HEK293T (cell line): ENCODE measurements at regions not wholly inside any gene's neighbourhood (a gene's known extent, or its start where the extent isn't known, plus 50 kb on each side); places are given as distances from the start of the nearest gene placed in this dataset.

ENCODE experiments used
- BHLHE40 ChIP-seq: fragments of 450-650 bp; IDR thresholded peaks from 2 replicates; pipeline ENCODE4 v1.6.1; 2016; ENCODE audit warnings: mild to moderate bottlenecking, moderate library complexity, borderline replicate concordance
- CTBP1 ChIP-seq: fragments of 450-650 bp; IDR thresholded peaks from 2 replicates; pipeline ENCODE4 v1.6.1; 2016; ENCODE audit warnings: borderline replicate concordance
- FOXA1 ChIP-seq: fragments of 450-650 bp; IDR thresholded peaks from 2 replicates; pipeline ENCODE4 v1.6.1; 2016; ENCODE audit warnings: mild to moderate bottlenecking
- FOXK2 ChIP-seq: fragments of 450-650 bp; IDR thresholded peaks from 2 replicates; pipeline ENCODE4 v1.6.1; 2016; ENCODE audit warnings: mild to moderate bottlenecking
- FOXM1 ChIP-seq: fragments of 450-650 bp; IDR thresholded peaks from 2 replicates; pipeline ENCODE4 v1.6.1; 2017; ENCODE audit warnings: mild to moderate bottlenecking, borderline replicate concordance
- HDGF ChIP-seq: fragments of 450-650 bp; IDR thresholded peaks from 2 replicates; pipeline ENCODE4 v1.6.1; 2017; ENCODE audit warnings: antibody characterized with exemption, borderline replicate concordance
- L3MBTL2 ChIP-seq: fragments of 450-650 bp; conservative IDR thresholded peaks from 2 replicates; pipeline ENCODE4 v1.6.1; 2016; ENCODE audit warnings: mild to moderate bottlenecking
- LEF1 ChIP-seq: fragments of 450-650 bp; IDR thresholded peaks from 2 replicates; pipeline ENCODE4 v1.6.1; 2017; ENCODE audit warnings: mild to moderate bottlenecking, borderline replicate concordance
- NFRKB ChIP-seq: fragments of 450-650 bp; IDR thresholded peaks from 2 replicates; pipeline ENCODE4 v1.6.1; 2016; ENCODE audit warnings: mild to moderate bottlenecking, moderate library complexity
- PKNOX1 ChIP-seq: fragments of 450-650 bp; IDR thresholded peaks from 2 replicates; pipeline ENCODE4 v1.6.1; 2016
- SP1 ChIP-seq: fragments of 450-650 bp; IDR thresholded peaks from 2 replicates; pipeline ENCODE4 v1.6.1; 2017
- SUZ12 ChIP-seq: fragments of 450-650 bp; IDR thresholded peaks from 2 replicates; pipeline ENCODE4 v1.6.1; 2016; ENCODE audit warnings: mild to moderate bottlenecking
- TARDBP ChIP-seq: fragments of 450-650 bp; IDR thresholded peaks from 2 replicates; pipeline ENCODE4 v1.6.1; 2016
- ZNF384 ChIP-seq: fragments of 450-650 bp; IDR thresholded peaks from 2 replicates; pipeline ENCODE4 v1.6.1; 2016

GRCh38 chr19:20273951-20274570 lies 107.0 kb downstream of the ZNF486 start:
- TF ChIP-seq LEF1 (no peak), FOXK2 (no peak), TARDBP (no peak), ZNF384 (no peak), FOXM1 (no peak), SUZ12 (no peak), SP1 (no peak), L3MBTL2 (no peak), BHLHE40 (no peak), NFRKB (no peak), FOXA1 (no peak), HDGF (no peak), CTBP1 (no peak), PKNOX1 (no peak)
